Activated CD8-positive, alpha-beta T cell treated with anti-CD3 and anti-CD28 coated beads for 36 hours (primary cell): ENCODE measurements at regions not wholly inside any gene's neighbourhood (a gene's known extent, or its start where the extent isn't known, plus 50 kb on each side); places are given as distances from the start of the nearest gene placed in this dataset.

Experiments used
- ATAC-seq: fragments of 200-7000 bp; cut with Tn5 transposase; one replicate; pipeline ENCODE4 v1.10.0; 2021; ENCODE audit warnings: mild to moderate bottlenecking, moderate library complexity
- CTCF ChIA-PET: fragments of 350-600 bp; sonication (Branson Sonifier 250); formaldehyde crosslinking; loops from one replicate; lab custom pipeline; 2021; ENCODE audit warnings: antibody characterized with exemption; lab: Charles Lee
- POLR2A ChIA-PET: fragments of 350-600 bp; sonication (Branson Sonifier 250); formaldehyde crosslinking; loops from one replicate; lab custom pipeline; 2021; ENCODE audit warnings: antibody characterized with exemption; lab: Charles Lee
- DNase-seq: peaks from one replicate; pipeline ENCODE4 v3.0.0-alpha.2; 2020
- H3K27ac Mint-ChIP-seq: one replicate; pipeline ENCODE4 v1.8.0; 2021; ENCODE audit warnings: mild to moderate bottlenecking, mixed read lengths
- H3K27me3 Mint-ChIP-seq: one replicate; pipeline ENCODE4 v1.8.0; 2021; ENCODE audit warnings: mixed read lengths
- H3K36me3 Mint-ChIP-seq: one replicate; pipeline ENCODE4 v1.8.0; 2021; ENCODE audit warnings: low read depth, mixed read lengths
- H3K4me1 Mint-ChIP-seq: one replicate; pipeline ENCODE4 v1.8.0; 2021; ENCODE audit warnings: low read depth, mixed read lengths
- H3K4me3 Mint-ChIP-seq: one replicate; pipeline ENCODE4 v1.8.0; 2021; ENCODE audit warnings: mild to moderate bottlenecking, moderate library complexity, mixed read lengths
- H3K9me3 Mint-ChIP-seq: one replicate; pipeline ENCODE4 v1.8.0; 2021; ENCODE audit warnings: mixed read lengths
- intact Hi-C: fragments of 100-400 bp; cut with micrococcal nuclease; formaldehyde crosslinking; loops from one replicate; pipeline ENCODE4 v1.10.0; 2022
- TF ChIP-seq, protein P1 (sequence below): fragments of 200-600 bp; IDR thresholded peaks from one replicate; pipeline ENCODE4 v1.8.0; 2022; ENCODE audit warnings: antibody characterized with exemption, mild to moderate bottlenecking

- H3K9me3 Mint-ChIP-seq: peaks cover 2% of the 10 kb centered on the region
Measured at GRCh38 chr13:87274209-87274819, 396.9 kb upstream of the SLITRK5 start.

DNA sequence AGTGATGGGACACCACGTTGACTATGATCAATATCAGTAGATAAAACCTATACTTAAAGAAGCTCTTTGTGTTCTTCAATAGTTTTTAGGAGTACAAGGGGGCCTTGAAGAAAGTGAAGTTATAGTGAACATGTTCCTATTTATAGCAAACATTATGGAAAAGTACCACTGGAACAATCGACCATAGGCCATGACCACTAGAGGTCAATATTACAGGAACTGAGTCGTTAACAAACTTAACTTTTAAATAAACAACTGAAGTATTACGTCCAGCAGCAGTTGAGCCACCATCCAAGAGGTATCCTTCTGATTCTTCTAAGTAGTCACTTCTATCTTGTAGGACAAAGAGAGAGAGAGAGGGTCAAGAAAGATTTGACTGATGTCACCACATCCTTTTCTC lies 391.0 kb upstream of the SLITRK5 start:
- CTCF ChIA-PET: no interaction called here
- Mint-ChIP-seq H3K4me3 (no peak overlapping the region), H3K4me1 (no peaks in the 10 kb centered on the region), H3K9me3 (peaks cover 2% of the 10 kb centered on the region), H3K36me3 (no peaks in the 10 kb centered on the region), H3K27ac (no peak overlapping the region), H3K27me3 (no peaks in the 10 kb centered on the region)
- TF ChIP-seq, protein P1, sequence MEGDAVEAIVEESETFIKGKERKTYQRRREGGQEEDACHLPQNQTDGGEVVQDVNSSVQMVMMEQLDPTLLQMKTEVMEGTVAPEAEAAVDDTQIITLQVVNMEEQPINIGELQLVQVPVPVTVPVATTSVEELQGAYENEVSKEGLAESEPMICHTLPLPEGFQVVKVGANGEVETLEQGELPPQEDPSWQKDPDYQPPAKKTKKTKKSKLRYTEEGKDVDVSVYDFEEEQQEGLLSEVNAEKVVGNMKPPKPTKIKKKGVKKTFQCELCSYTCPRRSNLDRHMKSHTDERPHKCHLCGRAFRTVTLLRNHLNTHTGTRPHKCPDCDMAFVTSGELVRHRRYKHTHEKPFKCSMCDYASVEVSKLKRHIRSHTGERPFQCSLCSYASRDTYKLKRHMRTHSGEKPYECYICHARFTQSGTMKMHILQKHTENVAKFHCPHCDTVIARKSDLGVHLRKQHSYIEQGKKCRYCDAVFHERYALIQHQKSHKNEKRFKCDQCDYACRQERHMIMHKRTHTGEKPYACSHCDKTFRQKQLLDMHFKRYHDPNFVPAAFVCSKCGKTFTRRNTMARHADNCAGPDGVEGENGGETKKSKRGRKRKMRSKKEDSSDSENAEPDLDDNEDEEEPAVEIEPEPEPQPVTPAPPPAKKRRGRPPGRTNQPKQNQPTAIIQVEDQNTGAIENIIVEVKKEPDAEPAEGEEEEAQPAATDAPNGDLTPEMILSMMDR: no peak
- no peak for DNase-seq
- ATAC-seq: no peak
- POLR2A ChIA-PET: no interaction called here
- intact Hi-C loops: no loop called here

More at GRCh38 chr13:87274209-87274819, 396.9 kb upstream of the SLITRK5 start:
- TF ChIP-seq, protein P1: peak; percentile 45
- no peak for ATAC-seq
- peak; percentile 53 for DNase-seq
- intact Hi-C loops: loop anchor here (10.0 kb wide), 1 partner anchor 400 kb away; no protein-coding TSS in a partner anchor
- Mint-ChIP-seq H3K27me3 (no peaks in the 10 kb centered on the region), H3K27ac (no peak overlapping the region), H3K4me3 (no peak overlapping the region), H3K36me3 (no peaks in the 10 kb centered on the region), H3K4me1 (no peaks in the 10 kb centered on the region)
- CTCF ChIA-PET: interaction anchor here (1.1 to 4.7 kb wide), 6 partner anchors 10 to 404 kb away, joined by 3 to 29 read pairs (median 4); no protein-coding TSS in a partner anchor
- POLR2A ChIA-PET: no interaction called here

- no peaks in the 10 kb centered on the region for H3K36me3 Mint-ChIP-seq
- TF ChIP-seq, protein P1: no peak
- no peaks in the 10 kb centered on the region for H3K4me1 Mint-ChIP-seq
- ChIA-PET CTCF (no interaction called here), POLR2A (no interaction called here)
- no peaks in the 10 kb centered on the region for H3K27me3 Mint-ChIP-seq
- H3K9me3 Mint-ChIP-seq: peaks cover 4% of the 10 kb centered on the region
- no peak overlapping the region for H3K27ac Mint-ChIP-seq
- no peak overlapping the region for H3K4me3 Mint-ChIP-seq
- no peak for ATAC-seq
- intact Hi-C loops: no loop called here
- no peak for DNase-seq
Measured at GRCh38 chr13:87287721-87288120, 383.4 kb upstream of the SLITRK5 start.

DNA sequence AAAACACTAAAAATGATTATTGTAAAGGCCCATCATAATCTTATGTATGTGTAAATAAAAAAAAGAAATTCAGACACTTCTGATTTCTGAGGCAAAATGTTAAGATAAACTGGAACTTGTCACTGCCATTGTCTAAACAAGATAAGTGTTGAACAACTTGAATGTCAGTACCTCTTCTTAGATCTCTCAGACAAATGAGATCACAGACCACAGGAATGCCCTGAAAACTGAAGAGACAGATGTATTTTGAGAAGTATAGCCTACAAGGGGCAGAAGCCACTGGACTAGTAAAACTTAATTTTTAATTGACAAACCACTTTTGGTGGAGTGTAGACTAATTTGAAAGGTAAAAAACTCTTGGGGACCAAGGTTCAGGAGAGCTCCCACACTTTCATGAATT lies 375.5 kb upstream of the SLITRK5 start:
- DNase-seq (no peak), ATAC-seq (no peak)
- Mint-ChIP-seq H3K36me3 (no peaks in the 10 kb centered on the region), H3K27ac (no peak overlapping the region), H3K4me1 (no peaks in the 10 kb centered on the region), H3K27me3 (no peaks in the 10 kb centered on the region), H3K4me3 (no peak overlapping the region), H3K9me3 (peaks cover 7% of the 10 kb centered on the region)
- TF ChIP-seq, protein P1: no peak
- intact Hi-C loops: no loop called here
- ChIA-PET POLR2A (no interaction called here), CTCF (no interaction called here)

DNA sequence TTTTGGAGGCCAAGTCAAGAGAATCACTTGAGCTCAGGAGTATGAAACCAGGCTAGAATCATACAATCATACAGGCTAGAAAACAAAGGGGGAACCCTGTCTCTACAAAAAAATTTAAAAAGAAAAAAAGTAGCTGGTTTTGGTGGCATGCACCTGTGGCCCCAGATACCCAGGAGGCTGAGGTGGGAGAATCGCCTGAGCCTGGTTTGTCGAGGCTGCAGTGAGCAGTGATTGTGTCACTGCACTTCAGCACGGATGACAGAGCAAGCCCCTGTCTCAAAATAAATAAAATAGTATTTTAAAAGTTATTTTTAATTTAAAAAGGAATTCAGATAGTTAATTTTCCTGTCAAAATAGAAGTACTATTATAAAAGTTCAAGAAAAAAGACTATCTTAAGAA lies 369.1 kb upstream of the SLITRK5 start:
- no peak overlapping the region for H3K4me3 Mint-ChIP-seq
- H3K27me3 Mint-ChIP-seq: no peaks in the 10 kb centered on the region
- CTCF ChIA-PET: no interaction called here
- H3K9me3 Mint-ChIP-seq: peaks cover 11% of the 10 kb centered on the region
- POLR2A ChIA-PET: no interaction called here
- ATAC-seq (no peak), DNase-seq (no peak)
- H3K36me3 Mint-ChIP-seq: no peaks in the 10 kb centered on the region
- H3K27ac Mint-ChIP-seq: no peak overlapping the region
- intact Hi-C loops: no loop called here
- no peaks in the 10 kb centered on the region for H3K4me1 Mint-ChIP-seq
- TF ChIP-seq, protein P1: no peak
